GM10248 (cell line): ENCODE measurements at regions not wholly inside any gene's neighbourhood (a gene's known extent, or its start where the extent isn't known, plus 50 kb on each side); places are given as distances from the start of the nearest gene placed in this dataset.

Experiments
- CTCF ChIA-PET: fragments of 300-600 bp; sonication (Branson Sonifier 250); formaldehyde crosslinking; extraction: SDS; loops from one replicate; lab custom pipeline; 2021; ENCODE audit warnings: antibody characterized with exemption; lab: Yijun Ruan, JAX
- POLR2A ChIA-PET: fragments of 350-650 bp; sonication (Branson Sonifier 250); formaldehyde crosslinking; extraction: SDS; loops from one replicate; lab custom pipeline; 2020; ENCODE audit warnings: antibody characterized with exemption; lab: Yijun Ruan, JAX
- DNase-seq: peaks from one replicate; pipeline ENCODE4 v3.0.0; 2012; ENCODE audit errors: extremely low spot score
- TF ChIP-seq, protein P1 (sequence below): IDR thresholded peaks from 2 replicates; pipeline ENCODE4 v1.5.1; 2012; ENCODE audit warnings: mild to moderate bottlenecking, low read depth; ENCODE audit errors: extremely low read depth, missing control alignments, control extremely low read depth

DNA sequence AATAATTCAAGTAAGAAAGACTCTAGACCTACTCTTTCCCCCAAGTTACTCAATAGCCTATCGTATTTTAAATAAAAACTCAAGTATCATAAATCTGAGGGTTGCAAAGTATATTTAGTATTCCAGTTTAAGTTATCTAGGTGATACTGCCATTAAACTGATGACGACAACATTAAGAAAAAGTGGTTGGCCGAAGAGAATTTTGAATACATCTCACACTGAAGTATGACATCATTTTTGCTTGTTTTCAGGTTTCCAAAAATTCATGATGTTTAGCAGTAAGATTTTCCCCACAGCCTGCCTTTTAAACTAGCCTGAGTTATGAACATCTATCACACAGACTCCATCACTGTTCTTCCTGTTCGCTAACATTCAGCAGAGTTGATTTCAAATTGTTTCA lies 102.1 kb upstream of the RAB27B start:
- TF ChIP-seq, protein P1, sequence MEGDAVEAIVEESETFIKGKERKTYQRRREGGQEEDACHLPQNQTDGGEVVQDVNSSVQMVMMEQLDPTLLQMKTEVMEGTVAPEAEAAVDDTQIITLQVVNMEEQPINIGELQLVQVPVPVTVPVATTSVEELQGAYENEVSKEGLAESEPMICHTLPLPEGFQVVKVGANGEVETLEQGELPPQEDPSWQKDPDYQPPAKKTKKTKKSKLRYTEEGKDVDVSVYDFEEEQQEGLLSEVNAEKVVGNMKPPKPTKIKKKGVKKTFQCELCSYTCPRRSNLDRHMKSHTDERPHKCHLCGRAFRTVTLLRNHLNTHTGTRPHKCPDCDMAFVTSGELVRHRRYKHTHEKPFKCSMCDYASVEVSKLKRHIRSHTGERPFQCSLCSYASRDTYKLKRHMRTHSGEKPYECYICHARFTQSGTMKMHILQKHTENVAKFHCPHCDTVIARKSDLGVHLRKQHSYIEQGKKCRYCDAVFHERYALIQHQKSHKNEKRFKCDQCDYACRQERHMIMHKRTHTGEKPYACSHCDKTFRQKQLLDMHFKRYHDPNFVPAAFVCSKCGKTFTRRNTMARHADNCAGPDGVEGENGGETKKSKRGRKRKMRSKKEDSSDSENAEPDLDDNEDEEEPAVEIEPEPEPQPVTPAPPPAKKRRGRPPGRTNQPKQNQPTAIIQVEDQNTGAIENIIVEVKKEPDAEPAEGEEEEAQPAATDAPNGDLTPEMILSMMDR, result no peak
- ChIA-PET POLR2A (no interaction called here), CTCF (no interaction called here)
- no peak for DNase-seq

DNA sequence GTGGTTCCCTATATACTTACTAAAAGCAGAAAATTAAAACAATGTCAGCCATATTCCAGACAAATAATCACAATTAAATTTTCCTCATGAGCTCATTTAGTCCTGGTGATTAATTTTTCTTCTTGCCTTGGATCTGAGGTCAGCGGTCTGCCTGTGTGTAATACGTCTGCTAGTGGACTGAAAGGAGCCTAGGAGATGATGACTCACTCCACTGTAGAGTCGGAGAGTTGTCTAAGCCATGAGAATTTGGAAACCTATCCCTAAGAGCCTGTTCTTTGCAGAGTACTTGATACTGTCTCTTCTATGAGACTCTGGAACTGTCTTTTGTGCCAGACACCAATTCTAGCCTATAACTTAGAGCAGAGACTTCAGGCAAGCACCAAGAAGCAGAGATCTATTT lies 94.2 kb upstream of the RAB27B start:
- POLR2A ChIA-PET, result no interaction called here
- TF ChIP-seq, protein P1, result no peak
- no peak for DNase-seq
- CTCF ChIA-PET, result interaction anchor here (0.9 kb wide), 1 partner anchor 16 kb away, joined by 3 read pairs; no protein-coding TSS in a partner anchor

DNA sequence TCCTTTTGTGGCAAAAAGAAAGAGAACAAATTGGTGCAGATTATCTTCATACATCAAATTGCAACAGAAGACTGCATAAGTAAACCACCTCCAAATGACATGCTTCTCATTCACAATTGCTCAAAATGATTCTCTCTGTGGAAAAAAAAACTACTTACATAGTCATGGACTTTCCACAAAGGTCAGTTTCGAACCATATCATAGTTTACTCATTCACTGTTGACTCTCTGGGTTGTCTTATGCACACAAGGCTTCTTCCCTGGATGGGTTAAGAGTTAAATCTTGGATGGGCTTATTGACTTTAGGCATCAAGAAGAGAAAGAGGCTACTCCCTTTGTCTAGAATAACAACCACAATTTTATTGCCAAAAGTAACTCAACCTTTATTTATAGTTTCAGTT lies 91.3 kb upstream of the RAB27B start:
- ChIA-PET CTCF (no interaction called here), POLR2A (no interaction called here)
- TF ChIP-seq, protein P1, result no peak
- DNase-seq, result no peak

DNA sequence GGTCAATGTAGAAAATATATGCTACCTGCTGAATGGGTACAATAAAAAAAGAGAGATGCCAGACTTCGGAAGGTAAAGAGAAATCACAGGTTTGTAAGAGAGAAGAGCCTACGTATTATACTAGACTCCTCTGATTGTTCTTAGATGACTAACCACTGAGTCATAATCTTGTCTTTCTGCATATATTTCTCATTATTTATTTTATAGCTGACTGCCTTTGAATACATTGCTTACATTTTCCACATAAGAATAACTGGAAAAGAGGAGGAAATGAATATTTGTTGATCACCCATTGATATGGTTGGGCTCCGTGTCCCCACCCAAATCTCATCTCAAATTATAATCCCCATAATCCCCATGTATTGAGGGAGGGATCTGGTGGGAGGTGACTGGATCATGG lies 90.3 kb upstream of the RAB27B start:
- CTCF ChIA-PET, result no interaction called here
- no peak for DNase-seq
- POLR2A ChIA-PET, result no interaction called here
- TF ChIP-seq, protein P1, result no peak

DNA sequence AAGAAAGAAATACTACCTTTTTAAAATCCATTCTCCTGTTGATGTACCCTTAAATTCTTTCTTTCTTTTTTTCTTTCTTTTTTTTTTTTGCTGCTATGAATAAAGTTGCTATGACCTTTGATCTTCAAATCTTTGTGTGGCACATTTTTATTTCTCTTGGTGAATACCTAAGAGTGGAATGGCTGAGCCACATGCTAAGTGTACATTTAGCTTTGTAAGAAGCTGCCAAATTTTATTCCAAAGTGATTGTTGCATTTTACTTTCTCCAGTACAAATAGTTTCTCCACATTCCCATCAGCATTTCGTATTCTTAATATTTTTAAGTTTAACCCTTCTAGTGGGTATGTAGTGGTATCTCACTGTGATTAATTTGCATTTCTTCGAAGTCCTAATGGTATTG lies 88.8 kb upstream of the RAB27B start:
- ChIA-PET CTCF (interaction anchor here (1.1 kb wide), 1 partner anchor 10 kb away, joined by 4 read pairs; no protein-coding TSS in a partner anchor), POLR2A (no interaction called here)
- no peak for DNase-seq

GRCh38 chr18:54740136-54740846 lies 88.0 kb upstream of the RAB27B start:
- TF ChIP-seq, protein P1, result no peak
- ChIA-PET CTCF (interaction anchor here (1.1 kb wide), 1 partner anchor 11 kb away, joined by 4 read pairs; no protein-coding TSS in a partner anchor), POLR2A (no interaction called here)
- no peak for DNase-seq

More for the DNA sequence above, 88.8 kb upstream of the RAB27B start:
- TF ChIP-seq, protein P1, result no peak
